Islet precursor cell (in vitro differentiated cells): ENCODE measurements at regions not wholly inside any gene's neighbourhood (a gene's known extent, or its start where the extent isn't known, plus 50 kb on each side); places are given as distances from the start of the nearest gene placed in this dataset.
A peak's percentile ranks its signal among the peaks of the same experiment; 100 is the strongest.
"Not testable (repeated sequence)": the region's sequence is repeated elsewhere in the genome, so short reads cannot be mapped to it uniquely, and the experiment has no call there.

Experiments used
- DNase-seq: peaks from one replicate; pipeline ENCODE4 v3.0.0-alpha.2; 2018

- DNase-seq = no peak
Observed at GRCh38 chr6:86459978-86460377, 477.4 kb upstream of the HTR1E start.

- DNase-seq = no peak
Observed at GRCh38 chr6:86456821-86457220, 480.5 kb upstream of the HTR1E start.

GRCh38 chr6:86453232-86453631 lies 484.1 kb upstream of the HTR1E start:
- no peak for DNase-seq

GRCh38 chr6:86448398-86448797 lies 488.9 kb upstream of the HTR1E start:
- no peak for DNase-seq

- no peak for DNase-seq
Observed at GRCh38 chr6:86440608-86441007, 496.7 kb upstream of the HTR1E start.

GRCh38 chr6:86423571-86423970 lies 513.8 kb upstream of the HTR1E start:
- no peak for DNase-seq

- DNase-seq = no peak
Observed at GRCh38 chr6:86412057-86412456, 525.3 kb upstream of the HTR1E start.

GRCh38 chr6:86407128-86407527 lies 530.2 kb upstream of the HTR1E start:
- no peak for DNase-seq

GRCh38 chr6:86392850-86393249 lies 544.5 kb upstream of the HTR1E start:
- DNase-seq = not testable (repeated sequence)

GRCh38 chr6:86380571-86381125 lies 556.7 kb upstream of the HTR1E start:
- no peak for DNase-seq

GRCh38 chr6:86357877-86358276 lies 579.5 kb upstream of the HTR1E start:
- DNase-seq = peak; percentile 64

GRCh38 chr6:86355271-86355670 lies 582.1 kb upstream of the HTR1E start:
- peak; percentile 86 for DNase-seq

GRCh38 chr6:86331919-86332318 lies 605.4 kb upstream of the HTR1E start:
- no peak for DNase-seq

- DNase-seq = no peak
Observed at GRCh38 chr6:86331265-86331840, 606.0 kb upstream of the HTR1E start.

GRCh38 chr6:86306210-86306609 lies 631.1 kb upstream of the HTR1E start:
- no peak for DNase-seq

- DNase-seq = no peak
Observed at GRCh38 chr6:86285876-86286275, 643.2 kb upstream of the SYNCRIP start.

- not testable (repeated sequence) for DNase-seq
Observed at GRCh38 chr6:86284809-86285480, 642.3 kb upstream of the SYNCRIP start.

GRCh38 chr6:86283596-86283995 lies 640.9 kb upstream of the SYNCRIP start:
- not testable (repeated sequence) for DNase-seq

- DNase-seq = no peak
Observed at GRCh38 chr6:86276056-86276455, 633.4 kb upstream of the SYNCRIP start.

GRCh38 chr6:86273936-86274335 lies 631.2 kb upstream of the SYNCRIP start:
- no peak for DNase-seq

- no peak for DNase-seq
Observed at GRCh38 chr6:86256615-86257187, 614.0 kb upstream of the SYNCRIP start.

- DNase-seq = no peak
Observed at GRCh38 chr6:86255973-86256372, 613.3 kb upstream of the SYNCRIP start.

- DNase-seq = no peak
Observed at GRCh38 chr6:86251106-86251505, 608.4 kb upstream of the SYNCRIP start.

GRCh38 chr6:86217906-86218305 lies 575.2 kb upstream of the SYNCRIP start:
- no peak for DNase-seq
